ENCODE measurements at regions not wholly inside any gene's neighbourhood (a gene's known extent, or its start where the extent isn't known, plus 50 kb on each side); places are given as distances from the start of the nearest gene placed in this dataset.
"Not testable (repeated sequence)": the region's sequence is repeated elsewhere in the genome, so short reads cannot be mapped to it uniquely, and the experiment has no call there.

GRCh38 chr16:61435346-61435745, 600.9 kb downstream of the CDH8 start:
- DNase-seq (ENCODE audit: low spot score) = no peak
- no peak for FAIRE-seq

- DNase-seq (ENCODE audit: low spot score) (no peak), FAIRE-seq (no peak)
Measured at GRCh38 chr16:61432421-61432820, 603.8 kb downstream of the CDH8 start.

GRCh38 chr16:61421111-61421510, 615.1 kb downstream of the CDH8 start:
- no peak for FAIRE-seq

GRCh38 chr16:61419791-61420190, 616.4 kb downstream of the CDH8 start:
- DNase-seq (ENCODE audit: low spot score) (no peak), FAIRE-seq (no peak)

More at GRCh38 chr16:61421111-61421510, 615.1 kb downstream of the CDH8 start:
- DNase-seq (ENCODE audit: low spot score) = no peak

- DNase-seq (ENCODE audit: low spot score); FAIRE-seq: not testable (repeated sequence)
Measured at GRCh38 chr16:61418802-61419201, 617.4 kb downstream of the CDH8 start.

- no peak for DNase-seq (ENCODE audit: low spot score)
- no peak for FAIRE-seq
Measured at GRCh38 chr16:61415126-61415525, 621.1 kb downstream of the CDH8 start.

- no peak for DNase-seq (ENCODE audit: low spot score)
- FAIRE-seq = no peak
Measured at GRCh38 chr16:61413021-61413420, 623.2 kb downstream of the CDH8 start.

GRCh38 chr16:61412562-61412961, 623.7 kb downstream of the CDH8 start:
- DNase-seq (ENCODE audit: low spot score) = no peak
- no peak for FAIRE-seq

- FAIRE-seq = no peak
Measured at GRCh38 chr16:61409604-61410003, 626.6 kb downstream of the CDH8 start.

GRCh38 chr16:61403386-61403785, 632.9 kb downstream of the CDH8 start:
- FAIRE-seq = no peak

More at GRCh38 chr16:61409604-61410003, 626.6 kb downstream of the CDH8 start:
- no peak for DNase-seq (ENCODE audit: low spot score)

GRCh38 chr16:61391896-61392295, 644.3 kb downstream of the CDH8 start:
- FAIRE-seq (no peak), DNase-seq (ENCODE audit: low spot score) (no peak)

More at GRCh38 chr16:61403386-61403785, 632.9 kb downstream of the CDH8 start:
- DNase-seq (ENCODE audit: low spot score) = no peak

GRCh38 chr16:61390965-61391637, 645.1 kb downstream of the CDH8 start:
- no peak for FAIRE-seq
- DNase-seq (ENCODE audit: low spot score) = no peak

GRCh38 chr16:61385392-61386071, 650.7 kb downstream of the CDH8 start:
- no peak for FAIRE-seq
- no peak for DNase-seq (ENCODE audit: low spot score)

- no peak for FAIRE-seq
Measured at GRCh38 chr16:61382435-61382834, 653.8 kb downstream of the CDH8 start.

GRCh38 chr16:61379311-61379710, 656.9 kb downstream of the CDH8 start:
- FAIRE-seq (no peak), DNase-seq (ENCODE audit: low spot score) (no peak)

More at GRCh38 chr16:61382435-61382834, 653.8 kb downstream of the CDH8 start:
- no peak for DNase-seq (ENCODE audit: low spot score)

- no peak for FAIRE-seq
- no peak for DNase-seq (ENCODE audit: low spot score)
Measured at GRCh38 chr16:61374071-61374470, 662.2 kb downstream of the CDH8 start.

- DNase-seq (ENCODE audit: low spot score) = no peak
- no peak for FAIRE-seq
Measured at GRCh38 chr16:61371881-61372280, 664.4 kb downstream of the CDH8 start.

GRCh38 chr16:61371388-61371787, 664.9 kb downstream of the CDH8 start:
- FAIRE-seq = no peak
- no peak for DNase-seq (ENCODE audit: low spot score)

GRCh38 chr16:61370564-61370963, 665.7 kb downstream of the CDH8 start:
- FAIRE-seq = no peak
- no peak for DNase-seq (ENCODE audit: low spot score)

- FAIRE-seq = no peak
- no peak for DNase-seq (ENCODE audit: low spot score)
Measured at GRCh38 chr16:61366006-61366405, 670.2 kb downstream of the CDH8 start.

- DNase-seq (ENCODE audit: low spot score) = no peak
- FAIRE-seq = no peak
Measured at GRCh38 chr16:61364990-61365389, 671.2 kb downstream of the CDH8 start.

GRCh38 chr16:61362585-61362984, 673.7 kb downstream of the CDH8 start:
- FAIRE-seq (no peak), DNase-seq (ENCODE audit: low spot score) (no peak)

- DNase-seq (ENCODE audit: low spot score) (no peak), FAIRE-seq (no peak)
Measured at GRCh38 chr16:61344791-61345190, 691.4 kb downstream of the CDH8 start.

Measured in urothelium cell line (cell line).